ENCODE measurements at regions not wholly inside any gene's neighbourhood (a gene's known extent, or its start where the extent isn't known, plus 50 kb on each side); places are given as distances from the start of the nearest gene placed in this dataset.

- 79% methylated on average over 2 of the region's 2 CpGs for WGBS
- intact Hi-C loops (cut with DNase I): no loop called here
- Histone ChIP-seq H3K36me3 (no peaks in the 10 kb centered on the region), H3K27me3 (replicated peaks; ENCODE audit: insufficient read depth) (no peaks in the 10 kb centered on the region), H3K4me1 (replicated peaks) (no peaks in the 10 kb centered on the region), H3K9me3 (no peaks in the 10 kb centered on the region), H3K4me3 (no peak overlapping the region), H3K27ac (no peak overlapping the region)
- TF ChIP-seq POLR2A (IDR thresholded peaks at IDR 0.05) (no peak), CTCF (IDR thresholded peaks at IDR 0.05) (no peak), POLR2AphosphoS5 (IDR thresholded peaks at IDR 0.05) (no peak)
- DNase-seq (ENCODE audit: low spot score): no peak
Observed at GRCh38 chr5:23027331-23027730, 174.2 kb upstream of the CDH12 start.

- no peak for DNase-seq (ENCODE audit: low spot score)
- Histone ChIP-seq H3K27me3 (replicated peaks; ENCODE audit: insufficient read depth) (no peaks in the 10 kb centered on the region), H3K9me3 (no peaks in the 10 kb centered on the region), H3K27ac (no peak overlapping the region), H3K36me3 (no peaks in the 10 kb centered on the region), H3K4me1 (replicated peaks) (no peaks in the 10 kb centered on the region), H3K4me3 (no peak overlapping the region)
- TF ChIP-seq POLR2A (IDR thresholded peaks at IDR 0.05) (no peak), POLR2AphosphoS5 (IDR thresholded peaks at IDR 0.05) (no peak), CTCF (IDR thresholded peaks at IDR 0.05) (no peak)
- intact Hi-C loops (cut with DNase I): no loop called here
- WGBS: 83% methylated on average over 5 of the region's 5 CpGs
Observed at GRCh38 chr5:23026252-23027170, 173.4 kb upstream of the CDH12 start.

GRCh38 chr5:23025629-23026233 lies 172.6 kb upstream of the CDH12 start:
- H3K27me3 ChIP-seq (replicated peaks; ENCODE audit: insufficient read depth): no peaks in the 10 kb centered on the region
- H3K4me1 ChIP-seq (replicated peaks): no peaks in the 10 kb centered on the region
- no peaks in the 10 kb centered on the region for H3K36me3 ChIP-seq
- no peaks in the 10 kb centered on the region for H3K9me3 ChIP-seq
- WGBS: 83% methylated on average over 1 of the region's 1 CpG
- TF ChIP-seq CTCF (IDR thresholded peaks at IDR 0.05): no peak
- no peak for TF ChIP-seq POLR2AphosphoS5 (IDR thresholded peaks at IDR 0.05)
- TF ChIP-seq POLR2A (IDR thresholded peaks at IDR 0.05): no peak
- no peak overlapping the region for H3K4me3 ChIP-seq
- no peak for DNase-seq (ENCODE audit: low spot score)
- intact Hi-C loops (cut with DNase I): no loop called here
- no peak overlapping the region for H3K27ac ChIP-seq

- Histone ChIP-seq H3K9me3 (no peaks in the 10 kb centered on the region), H3K4me3 (no peak overlapping the region), H3K4me1 (replicated peaks) (no peaks in the 10 kb centered on the region), H3K27ac (no peak overlapping the region), H3K27me3 (replicated peaks; ENCODE audit: insufficient read depth) (no peaks in the 10 kb centered on the region), H3K36me3 (no peaks in the 10 kb centered on the region)
- intact Hi-C loops (cut with DNase I): no loop called here
- TF ChIP-seq POLR2A (IDR thresholded peaks at IDR 0.05) (no peak), POLR2AphosphoS5 (IDR thresholded peaks at IDR 0.05) (no peak), CTCF (IDR thresholded peaks at IDR 0.05) (no peak)
- WGBS: 84% methylated on average over 5 of the region's 5 CpGs
- no peak for DNase-seq (ENCODE audit: low spot score)
Observed at GRCh38 chr5:23024470-23024869, 171.3 kb upstream of the CDH12 start.

Data from prostate gland (tissue), 2 donors.